Liver (tissue), 8 donors: ENCODE measurements at regions not wholly inside any gene's neighbourhood (a gene's known extent, or its start where the extent isn't known, plus 50 kb on each side); places are given as distances from the start of the nearest gene placed in this dataset.
"Not testable (repeated sequence)": the region's sequence is repeated elsewhere in the genome, so short reads cannot be mapped to it uniquely, and the experiment has no call there.

Experiments used
- DNase-seq: peaks from one replicate; pipeline ENCODE4 v3.0.0-alpha.2; 2017; ENCODE audit warnings: low spot score
- H3K27ac ChIP-seq, 2 donors: one replicate each; pipeline ENCODE4 v1.7.0; 2013; ENCODE audit warnings: inconsistent platforms in 2 of 2, low read length in 2 of 2, control low read depth in 1 of 2, low read depth in 1 of 2, mild to moderate bottlenecking in 1 of 2
- H3K27me3 ChIP-seq, 4 donors: one replicate each; pipeline versions ENCODE4 v1.6.1 to v1.7.0; 2013; ENCODE audit warnings: low read length in 3 of 4, inconsistent platforms in 1 of 4, mild to moderate bottlenecking in 1 of 4, moderate library complexity in 1 of 4; ENCODE audit not compliant: control insufficient read depth in 4 of 4, insufficient read depth in 4 of 4
- H3K36me3 ChIP-seq, 4 donors: one replicate each; pipeline versions ENCODE4 v1.6.1 to v1.7.0; 2013; ENCODE audit warnings: low read length in 3 of 4, mild to moderate bottlenecking in 3 of 4, low read depth in 1 of 4, moderate library complexity in 1 of 4; ENCODE audit not compliant: control insufficient read depth in 4 of 4, insufficient read depth in 3 of 4
- H3K4me1 ChIP-seq, 4 donors: one replicate each; pipeline versions ENCODE4 v1.6.1 to v1.7.0; 2013; ENCODE audit warnings: low read length in 3 of 4, mild to moderate bottlenecking in 3 of 4, moderate library complexity in 1 of 4; ENCODE audit not compliant: control insufficient read depth in 4 of 4, insufficient read depth in 4 of 4
- H3K4me3 ChIP-seq, 3 donors: one replicate each; pipeline versions ENCODE4 v1.6.1 to v1.7.0; 2013; ENCODE audit warnings: low read length in 3 of 3, control low read depth in 1 of 3, low read depth in 1 of 3, mild to moderate bottlenecking in 1 of 3
- H3K9ac ChIP-seq, 2 donors: one replicate each; pipeline ENCODE4 v1.7.0; 2013; ENCODE audit warnings: low read length in 2 of 2, mild to moderate bottlenecking in 2 of 2, moderate library complexity in 2 of 2, control low read depth in 1 of 2, low read depth in 1 of 2
- H3K9me3 ChIP-seq, 4 donors: one replicate each; pipeline versions ENCODE4 v1.6.1 to v1.7.0; 2013; ENCODE audit warnings: low read length in 3 of 4; ENCODE audit not compliant: control insufficient read depth in 4 of 4
- EGR1 ChIP-seq, 2 donors: IDR thresholded peaks; 2 replicates each; pipeline ENCODE4 v1.6.1; 2016 to 2018; ENCODE audit warnings: antibody characterized with exemption in 2 of 2, low read depth in 2 of 2
- FOXA1 ChIP-seq: IDR thresholded peaks from 2 replicates; pipeline ENCODE4 v1.6.1; 2016; ENCODE audit warnings: antibody characterized with exemption
- FOXA2 ChIP-seq: IDR thresholded peaks from 2 replicates; pipeline ENCODE4 v1.6.1; 2016; ENCODE audit warnings: antibody characterized with exemption
- GABPA ChIP-seq, 2 donors: IDR thresholded peaks in 1 of 2; conservative IDR thresholded peaks in 1 of 2; 2 replicates each; pipeline ENCODE4 v1.6.1; 2016; ENCODE audit warnings: antibody characterized with exemption in 2 of 2, mild to moderate bottlenecking in 1 of 2, moderate library complexity in 1 of 2
- HNF4A ChIP-seq, 2 donors: conservative IDR thresholded peaks; 2 replicates each; pipeline ENCODE4 v1.6.1; 2016; ENCODE audit warnings: antibody characterized with exemption in 2 of 2, mild to moderate bottlenecking in 2 of 2
- HNF4G ChIP-seq: IDR thresholded peaks from 2 replicates; pipeline ENCODE4 v1.6.1; 2016; ENCODE audit warnings: antibody characterized with exemption
- JUND ChIP-seq, 2 donors: IDR thresholded peaks; 2 replicates each; pipeline ENCODE4 v1.6.1; 2016; ENCODE audit warnings: antibody characterized with exemption in 2 of 2
- MAX ChIP-seq: IDR thresholded peaks from 2 replicates; pipeline ENCODE4 v1.6.1; 2016; ENCODE audit warnings: antibody characterized with exemption
- NR2F2 ChIP-seq: IDR thresholded peaks from 2 replicates; pipeline ENCODE4 v1.6.1; 2016; ENCODE audit warnings: antibody characterized with exemption
- RAD21 ChIP-seq, 2 donors: IDR thresholded peaks; 2 replicates each; pipeline ENCODE4 v1.6.1; 2016; ENCODE audit warnings: antibody characterized with exemption in 2 of 2, mild to moderate bottlenecking in 2 of 2
- REST ChIP-seq: IDR thresholded peaks from 2 replicates; pipeline ENCODE4 v1.6.1; 2016; ENCODE audit warnings: antibody characterized with exemption, mild to moderate bottlenecking
- RXRA ChIP-seq, 2 donors: IDR thresholded peaks; 2 replicates each; pipeline ENCODE4 v1.6.1; 2017 to 2018; ENCODE audit warnings: antibody characterized with exemption in 2 of 2, mild to moderate bottlenecking in 1 of 2
- SP1 ChIP-seq: IDR thresholded peaks from 2 replicates; pipeline ENCODE4 v1.6.1; 2018; ENCODE audit warnings: antibody characterized with exemption, mild to moderate bottlenecking
- TAF1 ChIP-seq: conservative IDR thresholded peaks from 2 replicates; pipeline ENCODE4 v1.6.1; 2016; ENCODE audit warnings: antibody characterized with exemption, mild to moderate bottlenecking
- YY1 ChIP-seq: IDR thresholded peaks from 2 replicates; pipeline ENCODE4 v1.6.1; 2016; ENCODE audit warnings: antibody characterized with exemption, mild to moderate bottlenecking
- ZBTB33 ChIP-seq: IDR thresholded peaks from 2 replicates; pipeline ENCODE4 v1.6.1; 2016; ENCODE audit warnings: antibody characterized with exemption
- whole genome bisulfite sequencing: extraction: QIAGEN DNeasy Blood & Tissue Kit; methylation state at CpG from one replicate; pipeline ENCODE4 v1.1.7; 2013; 5-methylcytosine and 5-hydroxymethylcytosine counted together
- TF ChIP-seq, protein P1 (sequence below): IDR thresholded peaks from 2 replicates; pipeline ENCODE4 v1.6.1; 2016; ENCODE audit warnings: antibody characterized with exemption
- TF ChIP-seq, protein P2 (sequence below): fragments of 150-350 bp; IDR thresholded peaks from 2 replicates; pipeline ENCODE4 v1.5.1; 2017; ENCODE audit warnings: improper control_type of control experiment, low read depth, low read length; ENCODE audit not compliant: missing input control
- donor health status: healthy.
- donor health status: healthy.
- donor health status: healthy.
- donor health status: healthy.
- donor health status: healthy.

DNA sequence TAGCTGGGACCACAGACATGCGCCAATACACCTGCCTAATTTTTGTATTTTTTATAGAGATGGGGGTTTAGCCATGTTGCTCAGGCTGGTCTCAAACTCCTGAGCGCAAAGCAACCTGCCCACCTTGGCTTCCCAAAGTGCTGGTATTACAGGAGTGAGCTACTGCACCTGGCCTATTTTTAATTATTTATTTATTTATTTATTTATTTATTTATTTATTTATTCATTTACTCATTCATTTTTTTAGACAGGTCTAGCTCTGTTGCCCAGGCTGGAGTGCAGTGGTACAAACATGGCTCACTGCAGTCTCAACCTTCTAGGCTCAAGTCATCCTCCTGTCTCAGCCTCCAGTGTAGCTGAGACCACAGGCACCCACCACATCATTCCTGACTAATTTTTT, 434.3 kb downstream of the DOK5 start:
- Histone ChIP-seq H3K9ac (no peak overlapping the region), H3K4me1 (no peaks in the 10 kb centered on the region), H3K36me3 (no peaks in the 10 kb centered on the region), H3K9me3 (no peaks in the 10 kb centered on the region), H3K27me3 (no peaks in the 10 kb centered on the region), H3K27ac (no peak overlapping the region), H3K4me3 (no peak overlapping the region)
- DNase-seq: no peak
- TF ChIP-seq NR2F2 (no peak), SP1 (no peak), TAF1 (no peak), YY1 (no peak), REST (no peak), MAX (no peak), FOXA1 (no peak), HNF4A (conservative IDR thresholded peaks at IDR 0.05) (no peak), RAD21 (IDR thresholded peaks at IDR 0.05) (no peak), GABPA (IDR thresholded peaks at IDR 0.05 in 1 of 2, conservative IDR thresholded peaks at IDR 0.05 in 1 of 2) (no peak), FOXA2 (no peak), HNF4G (no peak), JUND (IDR thresholded peaks at IDR 0.05) (no peak)
- TF ChIP-seq, protein P1, sequence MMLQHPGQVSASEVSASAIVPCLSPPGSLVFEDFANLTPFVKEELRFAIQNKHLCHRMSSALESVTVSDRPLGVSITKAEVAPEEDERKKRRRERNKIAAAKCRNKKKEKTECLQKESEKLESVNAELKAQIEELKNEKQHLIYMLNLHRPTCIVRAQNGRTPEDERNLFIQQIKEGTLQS: no peak
- 91% methylated on average over 2 of the region's 2 CpGs for WGBS

- not testable (repeated sequence) for H3K27ac ChIP-seq, H3K27me3 ChIP-seq, DNase-seq, H3K4me3 ChIP-seq, H3K9me3 ChIP-seq, H3K4me1 ChIP-seq, H3K9ac ChIP-seq, H3K36me3 ChIP-seq
- 90% methylated on average over 6 of the region's 6 CpGs for WGBS
Measured at GRCh38 chr20:54906134-54906533, 430.7 kb downstream of the DOK5 start.

- no peak for DNase-seq
- 79% methylated on average over 6 of the region's 6 CpGs for WGBS
- TF ChIP-seq SP1 (no peak), FOXA1 (no peak), JUND (IDR thresholded peaks at IDR 0.05) (no peak), NR2F2 (no peak), MAX (no peak), YY1 (no peak), ZBTB33 (no peak), GABPA (IDR thresholded peaks at IDR 0.05 in 1 of 2, conservative IDR thresholded peaks at IDR 0.05 in 1 of 2) (no peak), TAF1 (no peak), RAD21 (IDR thresholded peaks at IDR 0.05) (no peak), HNF4G (no peak), HNF4A (conservative IDR thresholded peaks at IDR 0.05) (no peak), RXRA (IDR thresholded peaks at IDR 0.05) (no peak), EGR1 (IDR thresholded peaks at IDR 0.05; ENCODE audit: low read depth in 2 of 2) (no peak), FOXA2 (no peak)
- TF ChIP-seq, protein P1: no peak
- TF ChIP-seq, protein P2, sequence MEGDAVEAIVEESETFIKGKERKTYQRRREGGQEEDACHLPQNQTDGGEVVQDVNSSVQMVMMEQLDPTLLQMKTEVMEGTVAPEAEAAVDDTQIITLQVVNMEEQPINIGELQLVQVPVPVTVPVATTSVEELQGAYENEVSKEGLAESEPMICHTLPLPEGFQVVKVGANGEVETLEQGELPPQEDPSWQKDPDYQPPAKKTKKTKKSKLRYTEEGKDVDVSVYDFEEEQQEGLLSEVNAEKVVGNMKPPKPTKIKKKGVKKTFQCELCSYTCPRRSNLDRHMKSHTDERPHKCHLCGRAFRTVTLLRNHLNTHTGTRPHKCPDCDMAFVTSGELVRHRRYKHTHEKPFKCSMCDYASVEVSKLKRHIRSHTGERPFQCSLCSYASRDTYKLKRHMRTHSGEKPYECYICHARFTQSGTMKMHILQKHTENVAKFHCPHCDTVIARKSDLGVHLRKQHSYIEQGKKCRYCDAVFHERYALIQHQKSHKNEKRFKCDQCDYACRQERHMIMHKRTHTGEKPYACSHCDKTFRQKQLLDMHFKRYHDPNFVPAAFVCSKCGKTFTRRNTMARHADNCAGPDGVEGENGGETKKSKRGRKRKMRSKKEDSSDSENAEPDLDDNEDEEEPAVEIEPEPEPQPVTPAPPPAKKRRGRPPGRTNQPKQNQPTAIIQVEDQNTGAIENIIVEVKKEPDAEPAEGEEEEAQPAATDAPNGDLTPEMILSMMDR: no peak
Measured at GRCh38 chr20:54897787-54898186, 422.4 kb downstream of the DOK5 start.

More at GRCh38 chr20:54897787-54898186, 422.4 kb downstream of the DOK5 start:
- H3K27ac ChIP-seq: no peak overlapping the region
- peaks cover 0 to 11% (median 3%) of the 10 kb centered on the region in 4 donors for H3K27me3 ChIP-seq
- peaks cover 0 to 2% (median 0%) of the 10 kb centered on the region in 4 donors for H3K9me3 ChIP-seq
- H3K4me1 ChIP-seq: no peaks in the 10 kb centered on the region
- H3K36me3 ChIP-seq: no peaks in the 10 kb centered on the region
- H3K4me3 ChIP-seq: no peak overlapping the region
- no peak overlapping the region for H3K9ac ChIP-seq
